ENCODE measurements at regions not wholly inside any gene's neighbourhood (a gene's known extent, or its start where the extent isn't known, plus 50 kb on each side); places are given as distances from the start of the nearest gene placed in this dataset.

DNA sequence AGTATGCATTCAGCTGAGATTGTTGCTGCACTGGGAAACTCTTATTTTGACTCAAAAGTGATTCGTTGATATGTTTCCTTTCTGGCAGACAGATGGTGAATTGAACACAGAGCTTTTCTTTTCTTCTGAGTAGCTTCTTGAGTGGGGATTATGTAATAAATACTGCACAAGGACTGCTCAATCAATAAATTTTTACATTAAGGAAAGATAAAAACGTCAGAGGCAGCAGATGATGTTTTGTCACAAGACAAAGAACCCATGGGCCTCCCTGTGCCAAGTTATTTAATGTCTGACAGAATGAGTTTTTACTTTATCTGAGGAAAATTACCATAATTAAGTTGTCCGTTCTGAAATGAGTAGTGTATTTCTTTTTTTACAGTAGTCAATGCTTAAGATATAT is 460.3 kb downstream of the UTRN start:
- Histone ChIP-seq H3K27me3 (ENCODE audit: control insufficient read depth in 1 of 2, insufficient read depth in 2 of 2, low read length in 2 of 2) (no peaks in the 10 kb centered on the region), H3K9me3 (ENCODE audit: low read length) (no peaks in the 10 kb centered on the region), H2AFZ (ENCODE audit: low read length) (no peak overlapping the region), H3K4me2 (ENCODE audit: low read depth, low read length) (no peak overlapping the region), H3K4me3 (replicated peaks in 1 of 3; ENCODE audit: insufficient read depth in 1 of 3, low read depth in 2 of 3, low read length in 3 of 3) (no peak overlapping the region), H3K9ac (ENCODE audit: insufficient read depth, low read depth, low read length) (no peak overlapping the region), H4K20me1 (ENCODE audit: insufficient read depth, low read length) (no peaks in the 10 kb centered on the region), H3K79me2 (ENCODE audit: insufficient read depth, low read length) (no peaks in the 10 kb centered on the region), H3K36me3 (replicated peaks in 1 of 2; ENCODE audit: control insufficient read depth in 1 of 2, insufficient read depth in 2 of 2, low read length in 2 of 2) (peaks cover 5 to 26% of the 10 kb centered on the region in 2 experiments), H3K27ac (ENCODE audit: extremely low read length, insufficient read depth, low read length) (no peak overlapping the region), H3K4me1 (ENCODE audit: insufficient read depth, low read length) (peaks cover 6% of the 10 kb centered on the region)
- no peak for TF ChIP-seq PAWR (CRISPR knock-in tag; IDR thresholded peaks at IDR 0.05; ENCODE audit: borderline replicate concordance)
- no peak for TF ChIP-seq ZNF749 (CRISPR knock-in tag; IDR thresholded peaks at IDR 0.05; ENCODE audit: borderline replicate concordance)
- TF ChIP-seq TAF15 (IDR thresholded peaks at IDR 0.05; ENCODE audit: low read depth, low read length, poor library complexity, severe bottlenecking) = no peak
- TF ChIP-seq BORCS8-MEF2B (CRISPR knock-in tag; IDR thresholded peaks at IDR 0.05) = no peak
- TF ChIP-seq ZNF530 (CRISPR knock-in tag; IDR thresholded peaks at IDR 0.05; ENCODE audit: low read depth) = no peak
- no peak for TF ChIP-seq ZNF577 (CRISPR knock-in tag; IDR thresholded peaks at IDR 0.05; ENCODE audit: borderline replicate concordance, low read depth)
- no peak for TF ChIP-seq ZNF660 (CRISPR knock-in tag; IDR thresholded peaks at IDR 0.05; ENCODE audit: borderline replicate concordance, low read depth)
- TF ChIP-seq, protein P1, sequence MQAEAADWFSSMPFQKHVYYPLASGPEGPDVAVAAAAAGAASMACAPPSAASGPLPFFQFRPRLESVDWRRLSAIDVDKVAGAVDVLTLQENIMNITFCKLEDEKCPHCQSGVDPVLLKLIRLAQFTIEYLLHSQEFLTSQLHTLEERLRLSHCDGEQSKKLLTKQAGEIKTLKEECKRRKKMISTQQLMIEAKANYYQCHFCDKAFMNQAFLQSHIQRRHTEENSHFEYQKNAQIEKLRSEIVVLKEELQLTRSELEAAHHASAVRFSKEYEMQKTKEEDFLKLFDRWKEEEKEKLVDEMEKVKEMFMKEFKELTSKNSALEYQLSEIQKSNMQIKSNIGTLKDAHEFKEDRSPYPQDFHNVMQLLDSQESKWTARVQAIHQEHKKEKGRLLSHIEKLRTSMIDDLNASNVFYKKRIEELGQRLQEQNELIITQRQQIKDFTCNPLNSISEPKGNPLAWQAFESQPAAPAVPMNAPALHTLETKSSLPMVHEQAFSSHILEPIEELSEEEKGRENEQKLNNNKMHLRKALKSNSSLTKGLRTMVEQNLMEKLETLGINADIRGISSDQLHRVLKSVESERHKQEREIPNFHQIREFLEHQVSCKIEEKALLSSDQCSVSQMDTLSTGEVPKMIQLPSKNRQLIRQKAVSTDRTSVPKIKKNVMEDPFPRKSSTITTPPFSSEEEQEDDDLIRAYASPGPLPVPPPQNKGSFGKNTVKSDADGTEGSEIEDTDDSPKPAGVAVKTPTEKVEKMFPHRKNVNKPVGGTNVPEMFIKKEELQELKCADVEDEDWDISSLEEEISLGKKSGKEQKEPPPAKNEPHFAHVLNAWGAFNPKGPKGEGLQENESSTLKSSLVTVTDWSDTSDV (CRISPR knock-in tag; IDR thresholded peaks at IDR 0.05) = no peak
- no peak for TF ChIP-seq THAP11 (CRISPR knock-in tag; IDR thresholded peaks at IDR 0.05)
- no peak for TF ChIP-seq PHF20 (CRISPR knock-in tag; IDR thresholded peaks at IDR 0.05)
- no peak for TF ChIP-seq ZKSCAN8 (CRISPR knock-in tag; IDR thresholded peaks at IDR 0.05; ENCODE audit: borderline replicate concordance)
- no peak for TF ChIP-seq CCAR2 (optimal IDR thresholded peaks at IDR 0.05; ENCODE audit: low read depth, low read length)
- TF ChIP-seq, protein P2, sequence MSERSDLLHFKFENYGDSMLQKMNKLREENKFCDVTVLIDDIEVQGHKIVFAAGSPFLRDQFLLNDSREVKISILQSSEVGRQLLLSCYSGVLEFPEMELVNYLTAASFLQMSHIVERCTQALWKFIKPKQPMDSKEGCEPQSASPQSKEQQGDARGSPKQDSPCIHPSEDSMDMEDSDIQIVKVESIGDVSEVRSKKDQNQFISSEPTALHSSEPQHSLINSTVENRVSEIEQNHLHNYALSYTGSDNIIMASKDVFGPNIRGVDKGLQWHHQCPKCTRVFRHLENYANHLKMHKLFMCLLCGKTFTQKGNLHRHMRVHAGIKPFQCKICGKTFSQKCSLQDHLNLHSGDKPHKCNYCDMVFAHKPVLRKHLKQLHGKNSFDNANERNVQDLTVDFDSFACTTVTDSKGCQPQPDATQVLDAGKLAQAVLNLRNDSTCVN (CRISPR knock-in tag; IDR thresholded peaks at IDR 0.05; ENCODE audit: borderline replicate concordance) = no peak
- POLR2A ChIA-PET = no interaction called here
- CTCF ChIA-PET (ENCODE audit: low intra/inter-chr PET ratio, low total read pairs) = no interaction called here
- intact Hi-C loops (cut with micrococcal nuclease; ENCODE audit: unreplicated experiment) (no loop called here), in situ Hi-C loops (cut with HindIII; ENCODE audit: extremely low pct_ligation_motif_present, low pct_unique_long_range_greater_than_20kb) (no loop called here)
- no TSS peak for BruUV-seq (replicated peaks)
- FAIRE-seq (no peak), ATAC-seq (no peak), DNase-seq (ENCODE audit: low spot score) (no peak)
- WGBS (ENCODE audit: low lambda C conversion rate) = 91% methylated on average over 3 of the region's 3 CpGs

Measured in HepG2 (cell line).